ENCODE measurements at regions not wholly inside any gene's neighbourhood (a gene's known extent, or its start where the extent isn't known, plus 50 kb on each side); places are given as distances from the start of the nearest gene placed in this dataset.
"Not testable (repeated sequence)": the region's sequence is repeated elsewhere in the genome, so short reads cannot be mapped to it uniquely, and the experiment has no call there.

DNA sequence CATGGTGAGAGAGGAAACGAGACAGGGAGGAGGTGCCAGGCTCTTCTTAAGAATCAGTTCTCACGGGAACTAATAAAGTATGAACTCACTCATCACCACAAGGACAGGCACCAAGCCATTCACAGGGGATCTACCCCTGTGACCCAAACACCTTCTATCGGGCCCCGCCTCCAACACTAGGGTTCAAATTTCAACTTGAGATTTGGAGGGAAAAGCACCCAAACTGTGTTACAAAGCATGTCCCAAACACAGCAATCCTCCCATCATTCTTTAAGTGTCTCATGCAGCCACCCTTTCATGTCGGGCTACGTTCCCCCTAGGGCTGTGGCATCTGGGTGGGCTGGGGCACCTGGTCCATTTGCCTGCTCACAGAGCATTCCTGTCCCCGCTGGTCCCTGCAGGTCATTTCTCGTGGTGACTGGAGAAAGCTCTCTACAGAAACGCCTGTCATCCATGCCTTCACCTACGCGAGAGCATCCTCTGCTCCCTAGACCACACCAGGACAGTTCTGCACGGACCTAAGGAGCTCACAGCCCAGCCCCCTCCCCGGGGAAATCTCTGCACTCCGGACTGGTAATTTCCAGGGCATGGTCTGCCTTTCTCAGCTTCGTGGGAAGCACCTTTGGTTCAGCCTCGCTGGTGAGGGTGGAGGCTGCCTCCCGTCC is 79.6 kb downstream of the TTLL2 start (continued):
- TF ChIP-seq, protein P1, sequence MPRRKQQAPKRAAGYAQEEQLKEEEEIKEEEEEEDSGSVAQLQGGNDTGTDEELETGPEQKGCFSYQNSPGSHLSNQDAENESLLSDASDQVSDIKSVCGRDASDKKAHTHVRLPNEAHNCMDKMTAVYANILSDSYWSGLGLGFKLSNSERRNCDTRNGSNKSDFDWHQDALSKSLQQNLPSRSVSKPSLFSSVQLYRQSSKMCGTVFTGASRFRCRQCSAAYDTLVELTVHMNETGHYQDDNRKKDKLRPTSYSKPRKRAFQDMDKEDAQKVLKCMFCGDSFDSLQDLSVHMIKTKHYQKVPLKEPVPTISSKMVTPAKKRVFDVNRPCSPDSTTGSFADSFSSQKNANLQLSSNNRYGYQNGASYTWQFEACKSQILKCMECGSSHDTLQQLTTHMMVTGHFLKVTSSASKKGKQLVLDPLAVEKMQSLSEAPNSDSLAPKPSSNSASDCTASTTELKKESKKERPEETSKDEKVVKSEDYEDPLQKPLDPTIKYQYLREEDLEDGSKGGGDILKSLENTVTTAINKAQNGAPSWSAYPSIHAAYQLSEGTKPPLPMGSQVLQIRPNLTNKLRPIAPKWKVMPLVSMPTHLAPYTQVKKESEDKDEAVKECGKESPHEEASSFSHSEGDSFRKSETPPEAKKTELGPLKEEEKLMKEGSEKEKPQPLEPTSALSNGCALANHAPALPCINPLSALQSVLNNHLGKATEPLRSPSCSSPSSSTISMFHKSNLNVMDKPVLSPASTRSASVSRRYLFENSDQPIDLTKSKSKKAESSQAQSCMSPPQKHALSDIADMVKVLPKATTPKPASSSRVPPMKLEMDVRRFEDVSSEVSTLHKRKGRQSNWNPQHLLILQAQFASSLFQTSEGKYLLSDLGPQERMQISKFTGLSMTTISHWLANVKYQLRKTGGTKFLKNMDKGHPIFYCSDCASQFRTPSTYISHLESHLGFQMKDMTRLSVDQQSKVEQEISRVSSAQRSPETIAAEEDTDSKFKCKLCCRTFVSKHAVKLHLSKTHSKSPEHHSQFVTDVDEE (CRISPR knock-in tag; IDR thresholded peaks at IDR 0.05) = no peak
- TF ChIP-seq, protein P2, sequence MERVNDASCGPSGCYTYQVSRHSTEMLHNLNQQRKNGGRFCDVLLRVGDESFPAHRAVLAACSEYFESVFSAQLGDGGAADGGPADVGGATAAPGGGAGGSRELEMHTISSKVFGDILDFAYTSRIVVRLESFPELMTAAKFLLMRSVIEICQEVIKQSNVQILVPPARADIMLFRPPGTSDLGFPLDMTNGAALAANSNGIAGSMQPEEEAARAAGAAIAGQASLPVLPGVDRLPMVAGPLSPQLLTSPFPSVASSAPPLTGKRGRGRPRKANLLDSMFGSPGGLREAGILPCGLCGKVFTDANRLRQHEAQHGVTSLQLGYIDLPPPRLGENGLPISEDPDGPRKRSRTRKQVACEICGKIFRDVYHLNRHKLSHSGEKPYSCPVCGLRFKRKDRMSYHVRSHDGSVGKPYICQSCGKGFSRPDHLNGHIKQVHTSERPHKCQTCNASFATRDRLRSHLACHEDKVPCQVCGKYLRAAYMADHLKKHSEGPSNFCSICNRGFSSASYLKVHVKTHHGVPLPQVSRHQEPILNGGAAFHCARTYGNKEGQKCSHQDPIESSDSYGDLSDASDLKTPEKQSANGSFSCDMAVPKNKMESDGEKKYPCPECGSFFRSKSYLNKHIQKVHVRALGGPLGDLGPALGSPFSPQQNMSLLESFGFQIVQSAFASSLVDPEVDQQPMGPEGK (CRISPR knock-in tag; IDR thresholded peaks at IDR 0.05; ENCODE audit: borderline replicate concordance) = no peak

DNA sequence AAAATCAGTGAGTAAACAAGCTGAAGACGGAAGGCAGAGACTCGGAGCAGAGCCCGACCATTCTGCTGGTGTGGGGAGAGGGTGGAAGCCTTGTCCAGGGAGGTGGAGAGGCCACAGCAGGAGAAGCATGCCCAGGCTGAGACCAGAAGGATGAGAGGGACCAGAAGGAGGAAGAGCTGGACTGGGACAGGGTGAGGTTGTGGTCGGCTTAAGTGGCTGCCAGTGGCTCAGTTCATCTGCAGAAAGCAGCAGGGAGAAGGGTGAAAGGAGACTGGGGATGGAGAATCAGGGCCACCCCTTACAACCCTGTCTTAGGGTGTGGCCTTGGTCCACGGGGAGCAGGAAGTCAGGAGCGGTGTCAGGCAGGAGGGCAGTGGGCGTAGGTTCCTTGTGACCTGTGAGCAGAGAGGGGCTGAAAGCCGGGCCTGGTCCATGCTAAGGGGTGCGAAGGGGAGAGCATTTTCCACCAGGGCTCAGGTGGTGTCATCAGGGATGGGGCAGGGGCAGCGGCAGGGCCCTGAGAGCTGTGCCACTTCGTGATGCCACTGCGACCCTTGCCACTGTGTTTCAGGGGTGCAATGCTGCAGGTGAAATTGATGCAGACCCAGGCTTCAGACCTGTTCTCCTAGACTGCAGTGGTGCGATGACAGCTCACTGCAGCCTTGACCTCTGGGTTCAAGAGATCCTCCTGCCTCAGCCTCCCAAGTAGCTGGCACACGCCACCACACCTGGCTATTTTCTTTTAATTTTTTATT is 81.1 kb downstream of the TTLL2 start:
- TF ChIP-seq TOX (CRISPR knock-in tag; IDR thresholded peaks at IDR 0.05; ENCODE audit: borderline replicate concordance) = no peak
- TF ChIP-seq TCF4 (CRISPR knock-in tag; IDR thresholded peaks at IDR 0.05; ENCODE audit: borderline replicate concordance) = no peak
- no peak for TF ChIP-seq GLIS3 (CRISPR knock-in tag; IDR thresholded peaks at IDR 0.05)
- TF ChIP-seq, protein P2 (CRISPR knock-in tag; IDR thresholded peaks at IDR 0.05; ENCODE audit: borderline replicate concordance) = no peak
- TF ChIP-seq, protein P3, sequence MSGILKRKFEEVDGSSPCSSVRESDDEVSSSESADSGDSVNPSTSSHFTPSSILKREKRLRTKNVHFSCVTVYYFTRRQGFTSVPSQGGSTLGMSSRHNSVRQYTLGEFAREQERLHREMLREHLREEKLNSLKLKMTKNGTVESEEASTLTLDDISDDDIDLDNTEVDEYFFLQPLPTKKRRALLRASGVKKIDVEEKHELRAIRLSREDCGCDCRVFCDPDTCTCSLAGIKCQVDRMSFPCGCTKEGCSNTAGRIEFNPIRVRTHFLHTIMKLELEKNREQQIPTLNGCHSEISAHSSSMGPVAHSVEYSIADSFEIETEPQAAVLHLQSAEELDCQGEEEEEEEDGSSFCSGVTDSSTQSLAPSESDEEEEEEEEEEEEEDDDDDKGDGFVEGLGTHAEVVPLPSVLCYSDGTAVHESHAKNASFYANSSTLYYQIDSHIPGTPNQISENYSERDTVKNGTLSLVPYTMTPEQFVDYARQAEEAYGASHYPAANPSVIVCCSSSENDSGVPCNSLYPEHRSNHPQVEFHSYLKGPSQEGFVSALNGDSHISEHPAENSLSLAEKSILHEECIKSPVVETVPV (CRISPR knock-in tag; IDR thresholded peaks at IDR 0.05) = no peak
- TF ChIP-seq, protein P4, sequence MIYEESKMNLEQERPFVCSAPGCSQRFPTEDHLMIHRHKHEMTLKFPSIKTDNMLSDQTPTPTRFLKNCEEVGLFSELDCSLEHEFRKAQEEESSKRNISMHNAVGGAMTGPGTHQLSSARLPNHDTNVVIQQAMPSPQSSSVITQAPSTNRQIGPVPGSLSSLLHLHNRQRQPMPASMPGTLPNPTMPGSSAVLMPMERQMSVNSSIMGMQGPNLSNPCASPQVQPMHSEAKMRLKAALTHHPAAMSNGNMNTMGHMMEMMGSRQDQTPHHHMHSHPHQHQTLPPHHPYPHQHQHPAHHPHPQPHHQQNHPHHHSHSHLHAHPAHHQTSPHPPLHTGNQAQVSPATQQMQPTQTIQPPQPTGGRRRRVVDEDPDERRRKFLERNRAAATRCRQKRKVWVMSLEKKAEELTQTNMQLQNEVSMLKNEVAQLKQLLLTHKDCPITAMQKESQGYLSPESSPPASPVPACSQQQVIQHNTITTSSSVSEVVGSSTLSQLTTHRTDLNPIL (CRISPR knock-in tag; IDR thresholded peaks at IDR 0.05; ENCODE audit: low read depth) = no peak
- ATAC-seq = no peak

DNA sequence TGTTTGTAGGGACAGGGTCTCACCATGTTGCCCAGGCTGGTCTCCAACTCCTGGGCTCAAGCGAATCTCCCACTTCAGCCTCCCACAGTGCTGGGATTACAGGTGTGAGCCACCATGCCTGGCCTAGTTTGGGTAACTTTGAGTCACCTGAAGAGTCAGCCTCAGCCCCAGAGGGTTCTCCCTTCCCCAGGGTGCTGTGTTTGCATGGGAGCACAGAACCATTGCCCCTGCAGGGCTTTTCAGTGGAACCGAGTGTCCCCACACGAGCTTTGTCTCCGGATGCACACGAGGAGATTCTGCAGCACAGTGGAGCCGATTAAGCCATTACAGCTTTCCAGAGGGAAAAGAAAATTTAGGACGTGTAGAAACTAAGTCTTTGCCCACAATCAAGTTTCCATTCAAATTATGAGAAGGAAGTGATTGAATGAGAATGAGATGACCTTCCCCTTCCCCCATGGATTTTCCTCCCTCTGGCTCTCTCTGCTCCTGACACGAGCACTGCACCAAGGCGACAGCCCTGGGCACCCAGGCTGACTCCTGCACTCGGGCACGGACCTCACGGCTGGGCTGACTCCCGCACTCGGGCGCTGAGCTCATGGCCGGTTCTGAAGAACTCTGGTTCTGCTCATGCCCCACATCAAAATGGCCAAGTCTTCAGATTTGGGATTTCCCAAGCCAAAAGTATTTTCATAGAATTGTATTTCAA is 81.8 kb downstream of the TTLL2 start:
- ATAC-seq = not testable (repeated sequence)

DNA sequence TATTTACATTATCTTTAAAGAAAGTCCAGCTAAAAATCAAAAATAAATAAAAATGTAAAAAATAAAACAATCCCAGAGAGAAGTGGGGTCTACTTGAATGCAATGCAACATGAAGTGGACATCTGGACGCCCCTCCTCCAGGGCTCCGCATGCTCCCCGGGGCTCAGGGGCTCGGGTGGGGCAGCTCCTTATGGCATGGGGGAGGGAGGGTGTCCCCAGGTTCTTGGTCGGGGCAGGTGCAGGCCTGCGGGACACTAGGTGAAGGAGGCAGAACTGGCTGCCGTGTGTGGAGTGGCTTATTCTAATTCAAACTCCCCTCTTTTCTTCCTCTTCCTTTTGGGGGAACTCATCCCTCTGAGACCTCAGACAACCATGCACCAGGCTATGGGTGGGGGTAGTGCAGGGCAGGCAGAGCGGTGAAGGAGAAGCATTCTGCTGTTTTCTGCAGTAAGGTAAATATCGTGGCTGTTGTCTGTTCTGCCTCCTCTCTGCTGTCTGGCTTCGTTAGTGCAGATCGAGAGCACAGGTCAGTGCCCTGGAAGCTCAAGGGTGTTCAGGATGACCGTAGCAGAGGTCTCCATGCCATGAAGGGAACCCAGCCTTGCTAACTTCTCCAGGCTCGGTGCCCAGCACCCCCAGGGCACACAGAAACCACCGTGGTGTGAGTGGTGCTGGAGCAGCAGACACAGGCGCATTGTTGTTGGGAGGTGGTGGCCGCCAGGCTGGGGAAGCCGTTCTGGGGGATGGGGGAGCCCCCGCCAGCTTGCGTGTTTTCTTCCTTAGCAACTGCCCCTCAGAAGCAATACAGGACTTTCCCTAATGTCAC is 82.6 kb downstream of the TTLL2 start:
- ATAC-seq = no peak
- TF ChIP-seq, protein P2 (CRISPR knock-in tag; IDR thresholded peaks at IDR 0.05; ENCODE audit: borderline replicate concordance) = no peak

Measured in SK-N-SH treated with all-trans-retinoic acid at 6 μM for 48 hours (cell line).